Aorta (tissue), 5 donors: ENCODE measurements at regions not wholly inside any gene's neighbourhood (a gene's known extent, or its start where the extent isn't known, plus 50 kb on each side); places are given as distances from the start of the nearest gene placed in this dataset.

Experiments used
- ATAC-seq: fragments of 200-7000 bp; cut with Tn5 transposase; one replicate; pipeline ENCODE4 v1.9.1; 2022; ENCODE audit warnings: moderate library complexity; ENCODE audit not compliant: low FRiP score
- DNase-seq, 2 donors: peaks; one replicate each; pipeline ENCODE4 v3.0.0-alpha.2; 2020
- H3K27ac ChIP-seq, 2 donors: one replicate each; pipeline ENCODE4 v1.5.1; 2013; ENCODE audit warnings: low read length in 2 of 2, mild to moderate bottlenecking in 2 of 2, moderate library complexity in 2 of 2, control low read depth in 1 of 2, inconsistent platforms in 1 of 2, low read depth in 1 of 2
- H3K27me3 ChIP-seq, 2 donors: one replicate each; pipeline ENCODE4 v1.6.1; 2013; ENCODE audit warnings: control low read depth in 1 of 2, low read length in 1 of 2, mild to moderate bottlenecking in 1 of 2, moderate library complexity in 1 of 2; ENCODE audit not compliant: insufficient read depth in 2 of 2, control insufficient read depth in 1 of 2
- H3K36me3 ChIP-seq, 2 donors: one replicate each; pipeline ENCODE4 v1.6.1; 2013; ENCODE audit warnings: control low read depth in 1 of 2, low read length in 1 of 2, mild to moderate bottlenecking in 1 of 2; ENCODE audit not compliant: insufficient read depth in 2 of 2, control insufficient read depth in 1 of 2
- H3K4me1 ChIP-seq, 2 donors: one replicate each; pipeline ENCODE4 v1.6.1; 2013; ENCODE audit warnings: low read length in 2 of 2, control low read depth in 1 of 2, mild to moderate bottlenecking in 1 of 2, moderate library complexity in 1 of 2; ENCODE audit not compliant: insufficient read depth in 2 of 2, control insufficient read depth in 1 of 2
- H3K4me3 ChIP-seq, 2 donors: one replicate each; pipeline ENCODE4 v1.5.1; 2013; ENCODE audit warnings: low read length in 2 of 2, control low read depth in 1 of 2, mild to moderate bottlenecking in 1 of 2
- H3K9me3 ChIP-seq: one replicate; pipeline ENCODE4 v1.6.1; 2013; ENCODE audit warnings: mild to moderate bottlenecking, low read length; ENCODE audit not compliant: control insufficient read depth
- WGBS, 2 donors: extraction: QIAGEN DNeasy Blood & Tissue Kit; methylation state at CpG; one replicate each; pipeline ENCODE4 v1.1.7; 2013; 5-methylcytosine and 5-hydroxymethylcytosine counted together
- intact Hi-C, 2 donors: fragments of 100-400 bp; cut with DNase I; formaldehyde crosslinking; loops; one replicate each; pipeline versions ENCODE4 v1.14.2 to v1.15.0; 2022
- donor health status: healthy with polysubstance abuse.
- donor health status: Bipolar disorder and iron deficiency.
- donor health status: DM: no; HTN: no; CAD: no.
- donor health status: DM: no; HTN: no; CAD: no.
- donor health status: DM: yes; HTN: yes; CAD: no.

- ATAC-seq (no peak), DNase-seq (no peak)
- no peak overlapping the region for H3K27ac ChIP-seq
- intact Hi-C loops, result no loop called here
- 86 to 90% methylated on average over 7 of the region's 7 CpGs for WGBS, 2 donors
- H3K36me3 ChIP-seq, result no peaks in the 10 kb centered on the region
- no peak overlapping the region for H3K4me3 ChIP-seq
- no peaks in the 10 kb centered on the region for H3K4me1 ChIP-seq
- no peaks in the 10 kb centered on the region for H3K27me3 ChIP-seq
- no peaks in the 10 kb centered on the region for H3K9me3 ChIP-seq
Measured at GRCh38 chr6:110033101-110033500, 55.0 kb downstream of the GPR6 start.

GRCh38 chr6:110033749-110034666, 55.9 kb downstream of the GPR6 start:
- Histone ChIP-seq H3K36me3 (no peaks in the 10 kb centered on the region), H3K4me3 (no peak overlapping the region), H3K4me1 (no peaks in the 10 kb centered on the region), H3K27ac (no peak overlapping the region), H3K9me3 (no peaks in the 10 kb centered on the region), H3K27me3 (no peaks in the 10 kb centered on the region)
- intact Hi-C loops, result no loop called here
- ATAC-seq, result no peak
- WGBS, 2 donors, result 66 to 70% methylated on average over 10 of the region's 10 CpGs
- DNase-seq, result no peak

- no peak for DNase-seq
- WGBS, 2 donors, result 68 to 74% methylated on average over 8 of the region's 8 CpGs
- Histone ChIP-seq H3K27ac (no peak overlapping the region), H3K9me3 (no peaks in the 10 kb centered on the region), H3K4me1 (no peaks in the 10 kb centered on the region), H3K36me3 (no peaks in the 10 kb centered on the region), H3K4me3 (no peak overlapping the region), H3K27me3 (no peaks in the 10 kb centered on the region)
- intact Hi-C loops, result loop anchor here in 1 of 2 donors (5.0 kb wide), 1 partner anchor 358 kb away; no protein-coding TSS in a partner anchor
- ATAC-seq, result no peak
Measured at GRCh38 chr6:110034667-110035036, 56.5 kb downstream of the GPR6 start.

GRCh38 chr6:110035321-110035720, 57.2 kb downstream of the GPR6 start:
- WGBS, 2 donors, result 94% methylated on average over 5 of the region's 5 CpGs
- Histone ChIP-seq H3K4me1 (no peaks in the 10 kb centered on the region), H3K27me3 (no peaks in the 10 kb centered on the region), H3K4me3 (no peak overlapping the region), H3K27ac (no peak overlapping the region), H3K36me3 (no peaks in the 10 kb centered on the region), H3K9me3 (no peaks in the 10 kb centered on the region)
- no peak for DNase-seq
- ATAC-seq, result no peak
- intact Hi-C loops, result loop anchor here in 1 of 2 donors (5.0 kb wide), 1 partner anchor 357 kb away; no protein-coding TSS in a partner anchor

GRCh38 chr6:110036408-110037302, 58.5 kb downstream of the GPR6 start:
- DNase-seq (no peak), ATAC-seq (no peak)
- intact Hi-C loops, result loop anchor here in 1 of 2 donors (5.0 kb wide), 1 partner anchor 356 kb away; no protein-coding TSS in a partner anchor
- no peaks in the 10 kb centered on the region for H3K27me3 ChIP-seq
- H3K36me3 ChIP-seq, result no peaks in the 10 kb centered on the region
- H3K4me1 ChIP-seq, result no peaks in the 10 kb centered on the region
- H3K9me3 ChIP-seq, result no peaks in the 10 kb centered on the region
- WGBS, 2 donors, result 86 to 87% methylated on average over 11 of the region's 11 CpGs
- no peak overlapping the region for H3K4me3 ChIP-seq
- no peak overlapping the region for H3K27ac ChIP-seq

GRCh38 chr6:110037726-110038295, 59.7 kb downstream of the GPR6 start:
- Histone ChIP-seq H3K27ac (no peak overlapping the region), H3K27me3 (no peaks in the 10 kb centered on the region), H3K4me1 (no peaks in the 10 kb centered on the region), H3K9me3 (no peaks in the 10 kb centered on the region), H3K4me3 (no peak overlapping the region), H3K36me3 (no peaks in the 10 kb centered on the region)
- ATAC-seq, result no peak
- WGBS, 2 donors, result 84 to 86% methylated on average over 9 of the region's 9 CpGs
- intact Hi-C loops, result loop anchor here in 1 of 2 donors (5.0 kb wide), 1 partner anchor 354 kb away; no protein-coding TSS in a partner anchor
- DNase-seq, result no peak

GRCh38 chr6:110039364-110039980, 61.4 kb downstream of the GPR6 start:
- Histone ChIP-seq H3K4me3 (no peak overlapping the region), H3K27me3 (no peaks in the 10 kb centered on the region), H3K36me3 (no peaks in the 10 kb centered on the region), H3K27ac (no peak overlapping the region), H3K4me1 (no peaks in the 10 kb centered on the region), H3K9me3 (no peaks in the 10 kb centered on the region)
- peak; percentile 91 to 92 for DNase-seq
- 5 to 7% methylated on average over 7 of the region's 7 CpGs for WGBS, 2 donors
- peak; percentile 90 for ATAC-seq
- intact Hi-C loops, result loop anchor here in 1 of 2 donors (1.0 to 5.0 kb wide), 2 partner anchors 333 to 353 kb away; no protein-coding TSS in a partner anchor

GRCh38 chr6:110039981-110040383, 61.9 kb downstream of the GPR6 start:
- DNase-seq (no peak), ATAC-seq (no peak)
- no peak overlapping the region for H3K4me3 ChIP-seq

More at GRCh38 chr6:110039981-110040383, 61.9 kb downstream of the GPR6 start:
- Histone ChIP-seq H3K9me3 (no peaks in the 10 kb centered on the region), H3K4me1 (no peaks in the 10 kb centered on the region), H3K36me3 (no peaks in the 10 kb centered on the region), H3K27me3 (no peaks in the 10 kb centered on the region), H3K27ac (no peak overlapping the region)
- intact Hi-C loops, result loop anchor here (1.0 to 5.0 kb wide), 4 partner anchors 334 to 513 kb away; no protein-coding TSS in a partner anchor
- WGBS, 2 donors, result 12 to 13% methylated on average over 15 of the region's 15 CpGs
